ENCODE measurements at regions not wholly inside any gene's neighbourhood (a gene's known extent, or its start where the extent isn't known, plus 50 kb on each side); places are given as distances from the start of the nearest gene placed in this dataset.
"Not testable (repeated sequence)": the region's sequence is repeated elsewhere in the genome, so short reads cannot be mapped to it uniquely, and the experiment has no call there.

DNA sequence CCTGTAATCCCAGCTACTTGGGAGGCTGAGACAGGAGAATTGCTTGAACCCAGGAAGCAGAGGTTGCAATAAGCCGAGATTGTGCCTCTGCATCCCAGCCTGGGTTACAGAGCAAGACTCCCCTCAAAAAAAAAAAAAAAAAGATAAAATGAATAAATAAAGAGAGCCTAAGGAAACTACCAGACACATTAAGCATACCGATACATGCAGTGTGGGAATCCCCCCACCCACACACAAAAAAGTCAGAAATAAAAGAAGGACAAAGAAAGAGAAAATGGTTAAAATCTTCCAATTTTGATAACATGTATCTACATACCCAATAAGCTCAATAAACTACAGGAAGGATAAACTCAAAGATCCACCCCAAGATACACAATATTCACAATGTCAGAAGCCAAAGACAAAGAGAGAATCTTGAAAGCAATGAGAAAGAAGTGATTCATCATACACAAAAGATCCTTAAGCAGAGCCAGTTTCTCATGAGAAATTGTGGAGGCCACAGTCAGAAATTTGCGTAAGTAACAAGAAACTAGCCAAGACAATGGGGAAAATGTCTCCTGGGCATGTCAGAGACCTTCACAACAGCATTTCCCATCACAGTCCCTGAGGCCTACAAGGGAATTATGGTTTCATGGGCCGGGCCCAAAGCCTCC is 1197.0 kb downstream of the AMY1C start:
- no peak for DNase-seq (ENCODE audit: low read depth in 2 of 2)

DNA sequence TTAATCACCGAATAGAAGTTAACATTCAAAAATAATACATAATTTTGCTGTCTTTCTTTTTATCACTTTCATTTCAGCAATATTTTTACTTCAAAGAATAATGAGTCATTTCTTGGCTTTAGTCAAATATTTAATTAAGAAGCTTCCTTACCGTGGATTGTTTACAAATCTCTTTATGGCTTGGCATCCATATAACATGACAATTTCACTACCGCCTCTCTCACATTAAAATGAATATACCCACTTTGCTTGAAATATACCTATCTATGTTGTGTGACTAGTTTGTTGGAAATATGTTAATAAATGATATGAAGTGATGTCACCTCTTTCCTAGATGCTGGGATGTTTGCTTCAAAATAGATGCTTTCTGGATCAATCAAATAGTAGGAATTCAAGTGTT is 1203.9 kb downstream of the AMY1C start:
- DNase-seq (ENCODE audit: low read depth in 2 of 2): no peak

GRCh38 chr1:104973516-104973915 is 1223.8 kb downstream of the AMY1C start:
- DNase-seq (ENCODE audit: low read depth in 2 of 2): no peak

DNA sequence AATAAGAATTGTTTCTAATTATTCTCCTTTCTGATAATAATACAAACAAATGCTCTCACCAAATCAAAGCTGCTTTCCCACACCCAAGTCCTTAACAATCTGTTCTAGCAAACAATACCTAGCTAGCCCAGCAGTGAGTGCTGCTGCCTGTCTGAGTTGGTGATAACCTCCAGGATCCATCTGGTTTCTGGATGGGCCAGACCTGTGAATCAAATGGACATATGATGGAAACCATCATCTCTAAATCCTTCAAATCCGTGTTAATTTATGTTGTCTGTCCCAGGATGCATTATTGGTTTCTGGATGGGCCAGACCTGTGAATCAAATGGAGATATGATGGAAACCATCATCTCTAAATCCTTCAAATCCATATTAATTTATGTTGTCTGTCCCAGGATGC is 1230.0 kb downstream of the AMY1C start:
- no peak for DNase-seq (ENCODE audit: low read depth in 2 of 2)

- no peak for DNase-seq (ENCODE audit: low read depth in 2 of 2)
Measured at GRCh38 chr1:104987210-104987609, 1237.5 kb downstream of the AMY1C start.

GRCh38 chr1:104989012-104989411 is 1239.3 kb downstream of the AMY1C start:
- no peak for DNase-seq (ENCODE audit: low read depth in 2 of 2)

GRCh38 chr1:104991702-104992101 is 1242.0 kb downstream of the AMY1C start:
- no peak for DNase-seq (ENCODE audit: low read depth in 2 of 2)

- no peak for DNase-seq (ENCODE audit: low read depth in 2 of 2)
Measured at GRCh38 chr1:105000793-105001192, 1251.1 kb downstream of the AMY1C start.

- no peak for DNase-seq (ENCODE audit: low read depth in 2 of 2)
Measured at GRCh38 chr1:105004515-105004914, 1254.8 kb downstream of the AMY1C start.

DNA sequence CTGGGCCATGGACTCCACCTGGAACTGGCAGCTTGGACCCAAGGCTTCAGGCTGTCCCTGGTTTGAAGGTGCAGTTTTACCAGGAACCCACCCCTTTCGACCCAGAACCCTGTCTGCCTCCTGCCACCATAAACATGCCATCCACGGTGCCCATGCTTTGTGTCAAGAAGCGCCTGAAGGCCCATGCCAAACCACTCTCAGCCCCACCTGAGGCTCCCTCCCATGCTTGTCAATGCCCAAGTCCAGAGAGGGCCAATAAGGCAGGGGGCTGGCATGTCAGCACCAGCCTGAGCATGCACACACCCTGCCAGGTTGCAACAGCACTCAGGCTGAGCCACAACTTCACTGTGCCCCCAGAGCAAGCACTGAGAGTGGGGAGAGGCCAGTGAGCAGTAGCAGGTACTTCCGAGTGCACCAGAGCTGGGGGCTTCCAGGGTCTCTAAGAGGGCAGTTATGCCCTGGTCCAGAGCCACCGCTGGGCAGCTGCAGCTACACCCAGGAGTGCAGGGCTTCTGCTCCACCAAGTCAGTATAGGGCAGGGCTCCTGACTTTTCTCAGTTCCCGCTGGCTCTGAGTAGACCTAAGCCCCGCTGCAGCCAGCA is 1256.0 kb downstream of the AMY1C start:
- DNase-seq (ENCODE audit: low read depth in 2 of 2): no peak

DNA sequence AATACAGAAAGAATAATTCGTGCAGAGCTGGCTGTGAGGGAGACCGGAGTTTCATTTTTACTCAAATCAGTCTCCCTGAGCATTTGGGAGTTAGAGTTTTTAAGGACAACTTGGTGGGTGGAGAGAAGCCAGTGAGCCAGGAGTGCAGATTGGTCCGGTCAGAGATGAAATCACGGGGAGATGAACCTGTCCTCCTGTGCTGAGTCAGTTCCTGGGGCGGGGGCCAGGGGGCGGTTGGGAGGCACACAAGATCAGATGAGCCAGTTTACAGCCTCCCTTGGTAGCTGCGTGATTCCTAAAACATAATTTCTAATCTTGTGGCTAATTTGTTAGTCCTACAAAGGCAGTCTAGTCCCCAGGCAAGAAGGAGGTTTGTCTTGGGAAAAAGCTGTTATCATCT is 1267.9 kb downstream of the AMY1C start:
- DNase-seq (ENCODE audit: low read depth in 2 of 2): no peak

- DNase-seq (ENCODE audit: low read depth in 2 of 2): no peak
Measured at GRCh38 chr1:105023719-105024118, 1274.0 kb downstream of the AMY1C start.

- no peak for DNase-seq (ENCODE audit: low read depth in 2 of 2)
Measured at GRCh38 chr1:105027838-105028471, 1278.3 kb downstream of the AMY1C start.

DNA sequence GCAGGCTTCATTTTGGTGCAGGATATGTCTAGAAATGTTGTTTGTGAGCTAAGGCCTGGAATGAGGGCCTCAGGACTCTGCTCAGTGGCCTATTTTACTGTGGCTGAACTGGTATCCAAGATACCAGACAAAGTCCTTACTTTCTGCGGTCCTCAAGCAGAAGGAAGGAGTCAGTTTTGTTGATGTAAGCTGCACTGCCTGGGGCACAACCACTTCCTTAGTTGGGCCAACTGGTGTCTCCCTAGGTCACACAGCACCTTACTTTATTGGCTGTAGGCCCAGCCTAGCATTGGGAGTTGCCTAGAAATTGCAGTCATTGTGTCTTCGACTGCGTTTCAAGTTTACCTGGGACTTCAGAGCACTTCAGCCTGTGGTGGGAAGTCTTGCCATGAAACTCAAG is 1322.7 kb downstream of the AMY1C start:
- DNase-seq (ENCODE audit: low read depth in 2 of 2): no peak

DNA sequence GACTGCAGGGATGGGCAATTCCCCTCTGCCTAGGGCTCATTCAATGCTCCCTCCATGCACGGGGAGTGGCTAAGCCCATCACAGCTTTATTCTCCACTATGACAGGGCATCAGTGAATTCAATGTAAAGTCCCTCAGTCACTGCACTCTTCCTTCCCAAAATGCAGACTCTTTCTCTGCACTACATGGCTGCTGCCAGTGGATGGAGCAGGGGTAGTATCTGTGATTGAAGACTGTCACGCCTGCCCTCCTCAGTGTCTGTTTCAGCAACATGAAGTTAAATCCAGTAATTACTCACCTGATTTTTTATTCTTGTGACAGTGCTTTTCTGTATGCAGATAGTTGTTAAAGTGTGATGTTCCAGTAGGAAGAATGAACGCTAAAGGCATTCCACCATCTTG is 1323.2 kb downstream of the AMY1C start:
- no peak for DNase-seq (ENCODE audit: low read depth in 2 of 2)

GRCh38 chr1:105073660-105074059 is 1324.0 kb downstream of the AMY1C start:
- DNase-seq (ENCODE audit: low read depth in 2 of 2): no peak

DNA sequence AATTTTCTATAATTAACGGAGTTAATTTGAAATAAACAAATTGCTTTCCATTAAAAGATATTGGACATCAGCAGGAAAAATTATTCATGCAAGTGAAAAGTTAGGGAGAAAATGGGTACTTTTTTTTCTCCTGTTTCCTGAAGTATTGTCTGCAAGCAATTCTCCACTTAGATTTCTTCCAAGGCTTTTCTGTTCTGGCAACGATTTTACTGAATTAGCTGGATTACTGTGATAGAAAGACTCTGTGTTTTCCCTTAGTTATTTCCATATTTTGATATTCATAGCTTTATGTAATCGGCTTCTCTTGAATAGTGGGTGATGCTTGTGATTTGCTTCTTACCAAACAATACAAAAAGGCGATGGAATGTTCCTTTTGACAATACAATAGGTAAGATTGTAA is 1333.9 kb downstream of the AMY1C start:
- DNase-seq (ENCODE audit: low read depth in 2 of 2): no peak

GRCh38 chr1:105087506-105087905 is 1337.8 kb downstream of the AMY1C start:
- DNase-seq (ENCODE audit: low read depth in 2 of 2): no peak

- no peak for DNase-seq (ENCODE audit: low read depth in 2 of 2)
Measured at GRCh38 chr1:105088166-105088565, 1338.5 kb downstream of the AMY1C start.

DNA sequence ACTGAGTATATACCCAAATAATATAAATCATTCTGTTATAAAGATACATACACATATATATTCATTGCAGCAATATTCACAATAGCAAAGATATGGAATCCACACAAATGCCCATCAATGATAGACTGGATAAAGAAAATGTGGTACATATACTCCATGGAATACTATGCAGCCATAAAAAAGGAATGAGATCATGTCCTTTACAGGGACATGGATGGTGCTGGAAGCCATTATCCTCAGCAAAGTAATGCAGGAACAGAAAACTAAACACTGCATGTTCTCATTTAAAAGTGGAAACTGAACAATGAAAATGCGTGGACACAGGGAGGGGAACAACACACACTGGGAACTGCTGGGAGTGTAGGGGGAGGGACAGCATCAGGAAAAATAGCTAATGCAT is 1344.2 kb downstream of the AMY1C start:
- DNase-seq (ENCODE audit: low read depth in 2 of 2): not testable (repeated sequence)

GRCh38 chr1:105100102-105100501 is 1350.4 kb downstream of the AMY1C start:
- no peak for DNase-seq (ENCODE audit: low read depth in 2 of 2)

DNA sequence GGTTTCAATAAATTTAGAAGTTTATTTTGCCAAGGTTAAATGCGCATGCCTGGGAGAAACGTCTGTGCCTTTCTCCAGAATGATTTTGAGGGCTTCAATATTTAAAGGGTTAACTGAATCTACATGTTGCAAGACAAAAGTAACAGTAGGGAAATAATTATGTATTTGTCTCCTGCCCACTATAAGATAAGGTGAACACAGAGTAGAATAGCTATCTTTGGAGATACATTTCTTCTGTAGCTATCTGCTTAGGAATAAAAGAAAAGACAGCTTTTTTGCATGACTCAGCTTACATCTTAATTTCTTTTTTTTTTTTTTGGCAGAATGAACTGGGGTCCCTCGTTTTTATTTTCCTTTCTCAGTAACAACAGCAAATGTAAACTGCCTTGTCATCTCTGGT is 1351.6 kb downstream of the AMY1C start:
- no peak for DNase-seq (ENCODE audit: low read depth in 2 of 2)

DNA sequence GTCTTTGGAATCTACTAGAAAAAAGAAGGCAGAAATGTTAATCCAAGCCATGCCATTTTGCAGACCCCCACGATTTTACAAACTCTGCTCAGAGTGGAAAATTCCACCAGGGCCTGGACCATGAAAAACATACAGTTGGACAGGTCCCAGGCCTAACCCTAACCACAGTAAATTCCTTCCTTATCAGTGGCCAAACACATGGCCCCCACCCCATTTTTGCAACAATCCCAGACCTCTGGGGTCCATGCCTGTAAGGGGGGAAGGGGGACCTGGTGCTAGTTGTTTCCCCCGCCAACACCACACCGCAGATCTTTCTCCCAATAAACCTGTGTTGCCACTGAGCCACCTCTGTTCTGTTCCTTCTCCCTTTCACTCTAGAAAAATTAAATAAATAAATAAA is 1352.7 kb downstream of the AMY1C start:
- no peak for DNase-seq (ENCODE audit: low read depth in 2 of 2)
